ENCODE measurements at regions not wholly inside any gene's neighbourhood (a gene's known extent, or its start where the extent isn't known, plus 50 kb on each side); places are given as distances from the start of the nearest gene placed in this dataset.

GRCh38 chr20:39571171-39571570 lies 609.0 kb downstream of the DHX35 start:
- no peak for TF ChIP-seq CTCF (IDR thresholded peaks at IDR 0.05)
- TF ChIP-seq EP300 (IDR thresholded peaks at IDR 0.05): no peak
- TF ChIP-seq POLR2A (IDR thresholded peaks at IDR 0.05): no peak
